LoVo (cell line): ENCODE measurements at regions not wholly inside any gene's neighbourhood (a gene's known extent, or its start where the extent isn't known, plus 50 kb on each side); places are given as distances from the start of the nearest gene placed in this dataset.

Experiments
- DNase-seq: peaks from one replicate; pipeline ENCODE4 v3.0.0-alpha.2; 2016; ENCODE audit warnings: low spot score

- DNase-seq, result no peak
Observed at GRCh38 chr9:14466828-14467227, 152.9 kb upstream of the NFIB start.

GRCh38 chr9:14466429-14466818 is 152.5 kb upstream of the NFIB start:
- DNase-seq, result no peak

GRCh38 chr9:14462950-14463349 is 149.0 kb upstream of the NFIB start:
- DNase-seq, result no peak

GRCh38 chr9:14455243-14455642 is 141.3 kb upstream of the NFIB start:
- no peak for DNase-seq

GRCh38 chr9:14453286-14453685 is 139.3 kb upstream of the NFIB start:
- DNase-seq, result no peak

GRCh38 chr9:14452539-14452938 is 138.6 kb upstream of the NFIB start:
- no peak for DNase-seq

- DNase-seq, result no peak
Observed at GRCh38 chr9:14451949-14452348, 138.0 kb upstream of the NFIB start.

GRCh38 chr9:14447103-14447502 is 133.2 kb upstream of the NFIB start:
- no peak for DNase-seq

- DNase-seq, result no peak
Observed at GRCh38 chr9:14445946-14446345, 132.0 kb upstream of the NFIB start.

- no peak for DNase-seq
Observed at GRCh38 chr9:14442956-14443355, 129.0 kb upstream of the NFIB start.

- peak; percentile 38 for DNase-seq
Observed at GRCh38 chr9:14441976-14442651, 128.2 kb upstream of the NFIB start.

GRCh38 chr9:14441115-14441514 is 127.2 kb upstream of the NFIB start:
- DNase-seq, result no peak

- DNase-seq, result no peak
Observed at GRCh38 chr9:14440062-14440461, 126.1 kb upstream of the NFIB start.

GRCh38 chr9:14439555-14439954 is 125.6 kb upstream of the NFIB start:
- DNase-seq, result no peak

- DNase-seq, result no peak
Observed at GRCh38 chr9:14438232-14439021, 124.5 kb upstream of the NFIB start.

GRCh38 chr9:14437354-14438231 is 123.7 kb upstream of the NFIB start:
- no peak for DNase-seq

GRCh38 chr9:14435871-14436270 is 121.9 kb upstream of the NFIB start:
- no peak for DNase-seq

GRCh38 chr9:14434971-14435718 is 121.2 kb upstream of the NFIB start:
- no peak for DNase-seq

GRCh38 chr9:14434158-14434504 is 120.2 kb upstream of the NFIB start:
- DNase-seq, result no peak

GRCh38 chr9:14433351-14434157 is 119.6 kb upstream of the NFIB start:
- peak; percentile 43 for DNase-seq

- DNase-seq, result no peak
Observed at GRCh38 chr9:14432666-14433350, 118.9 kb upstream of the NFIB start.
